RWPE2 (cell line): ENCODE measurements at regions not wholly inside any gene's neighbourhood (a gene's known extent, or its start where the extent isn't known, plus 50 kb on each side); places are given as distances from the start of the nearest gene placed in this dataset.

Experiments used
- ATAC-seq: fragments of 200-7000 bp; cut with Tn5 transposase; 3 replicates; pipeline ENCODE4 v1.9.1; 2021; ENCODE audit warnings: low read depth
- DNase-seq: peaks from one replicate; pipeline ENCODE4 v3.0.0-alpha.2; 2020; ENCODE audit warnings: low spot score
- H3K27ac ChIP-seq: fragments of 450-650 bp; 2 replicates; pipeline ENCODE4 v1.5.1; 2017; ENCODE audit warnings: mild to moderate bottlenecking; ENCODE audit not compliant: poor library complexity, severe bottlenecking
- H3K27me3 ChIP-seq: fragments of 250-450 bp; sonication (Bioruptor Pico); 2 replicates; pipeline ENCODE4 v1.5.1; 2021; ENCODE audit warnings: mild to moderate bottlenecking, moderate library complexity; ENCODE audit not compliant: insufficient read depth, poor library complexity, severe bottlenecking
- H3K36me3 ChIP-seq: fragments of 250-450 bp; sonication (Bioruptor Pico); 2 replicates; pipeline ENCODE4 v1.5.1; 2020; ENCODE audit warnings: low read depth, mild to moderate bottlenecking, moderate library complexity
- H3K4me1 ChIP-seq: fragments of 250-450 bp; sonication (Bioruptor Pico); 2 replicates; pipeline ENCODE4 v1.5.1; 2021; ENCODE audit warnings: mild to moderate bottlenecking, moderate library complexity; ENCODE audit not compliant: insufficient read depth, poor library complexity, severe bottlenecking
- H3K4me3 ChIP-seq: fragments of 250-450 bp; sonication (Bioruptor Pico); 2 replicates; pipeline ENCODE4 v1.5.1; 2021; ENCODE audit warnings: mild to moderate bottlenecking, moderate library complexity; ENCODE audit not compliant: severe bottlenecking
- H3K9me3 ChIP-seq: fragments of 250-450 bp; sonication (Bioruptor Pico); 2 replicates; pipeline ENCODE4 v1.5.1; 2021; ENCODE audit warnings: mild to moderate bottlenecking, moderate library complexity; ENCODE audit not compliant: severe bottlenecking
- TF ChIP-seq, protein P1 (sequence below): fragments of 450-650 bp; IDR thresholded peaks from one replicate; pipeline ENCODE4 v1.5.1; 2017; ENCODE audit warnings: mild to moderate bottlenecking, moderate library complexity; ENCODE audit not compliant: poor library complexity, severe bottlenecking

DNA sequence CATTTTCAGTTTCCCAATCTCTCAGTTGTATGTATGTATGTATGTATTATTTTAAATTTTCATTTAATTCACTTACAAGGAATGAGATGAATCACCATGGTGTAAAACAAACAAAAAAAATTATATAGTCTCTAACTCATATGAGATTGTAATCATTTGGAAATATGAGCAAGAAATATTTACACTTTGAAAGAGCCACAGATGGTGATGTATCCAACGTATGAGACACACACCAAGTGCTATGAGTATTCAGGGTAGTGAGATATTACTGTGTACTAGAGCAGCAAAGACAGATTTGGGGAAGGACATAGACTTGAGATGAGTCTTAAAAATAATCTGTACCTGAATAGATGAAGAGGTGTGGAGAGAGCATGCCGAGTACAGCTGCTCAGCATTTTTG is 1154.4 kb downstream of the RAPGEF2 start:
- no peaks in the 10 kb centered on the region for H3K36me3 ChIP-seq
- H3K9me3 ChIP-seq, result no peaks in the 10 kb centered on the region
- H3K4me1 ChIP-seq, result no peaks in the 10 kb centered on the region
- ATAC-seq (no peak), DNase-seq (no peak)
- H3K27me3 ChIP-seq, result no peaks in the 10 kb centered on the region
- TF ChIP-seq, protein P1, sequence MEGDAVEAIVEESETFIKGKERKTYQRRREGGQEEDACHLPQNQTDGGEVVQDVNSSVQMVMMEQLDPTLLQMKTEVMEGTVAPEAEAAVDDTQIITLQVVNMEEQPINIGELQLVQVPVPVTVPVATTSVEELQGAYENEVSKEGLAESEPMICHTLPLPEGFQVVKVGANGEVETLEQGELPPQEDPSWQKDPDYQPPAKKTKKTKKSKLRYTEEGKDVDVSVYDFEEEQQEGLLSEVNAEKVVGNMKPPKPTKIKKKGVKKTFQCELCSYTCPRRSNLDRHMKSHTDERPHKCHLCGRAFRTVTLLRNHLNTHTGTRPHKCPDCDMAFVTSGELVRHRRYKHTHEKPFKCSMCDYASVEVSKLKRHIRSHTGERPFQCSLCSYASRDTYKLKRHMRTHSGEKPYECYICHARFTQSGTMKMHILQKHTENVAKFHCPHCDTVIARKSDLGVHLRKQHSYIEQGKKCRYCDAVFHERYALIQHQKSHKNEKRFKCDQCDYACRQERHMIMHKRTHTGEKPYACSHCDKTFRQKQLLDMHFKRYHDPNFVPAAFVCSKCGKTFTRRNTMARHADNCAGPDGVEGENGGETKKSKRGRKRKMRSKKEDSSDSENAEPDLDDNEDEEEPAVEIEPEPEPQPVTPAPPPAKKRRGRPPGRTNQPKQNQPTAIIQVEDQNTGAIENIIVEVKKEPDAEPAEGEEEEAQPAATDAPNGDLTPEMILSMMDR, result no peak
- no peak overlapping the region for H3K27ac ChIP-seq
- no peak overlapping the region for H3K4me3 ChIP-seq

DNA sequence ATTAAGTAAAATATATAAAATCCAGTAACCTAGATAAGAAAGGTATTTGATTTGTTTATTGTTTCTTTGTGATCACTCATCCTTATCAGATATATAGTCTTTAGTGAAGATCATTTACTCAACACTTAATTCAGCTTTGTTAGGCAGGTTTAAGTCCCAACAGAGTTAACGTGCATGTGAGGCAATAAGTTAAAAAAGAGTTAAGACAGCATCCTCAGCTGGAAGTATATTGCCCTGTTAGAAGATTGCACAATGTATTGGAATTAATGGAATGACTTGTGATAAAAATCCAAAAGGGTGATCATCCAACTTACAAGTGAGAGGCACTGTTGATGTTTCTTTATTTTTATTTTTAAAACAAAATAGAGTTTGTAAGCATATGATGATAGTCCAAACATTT is 1162.1 kb downstream of the RAPGEF2 start:
- Histone ChIP-seq H3K4me1 (no peaks in the 10 kb centered on the region), H3K27ac (no peak overlapping the region), H3K4me3 (no peak overlapping the region), H3K27me3 (no peaks in the 10 kb centered on the region), H3K9me3 (no peaks in the 10 kb centered on the region), H3K36me3 (no peaks in the 10 kb centered on the region)
- DNase-seq, result no peak
- no peak for ATAC-seq
- TF ChIP-seq, protein P1, result no peak

DNA sequence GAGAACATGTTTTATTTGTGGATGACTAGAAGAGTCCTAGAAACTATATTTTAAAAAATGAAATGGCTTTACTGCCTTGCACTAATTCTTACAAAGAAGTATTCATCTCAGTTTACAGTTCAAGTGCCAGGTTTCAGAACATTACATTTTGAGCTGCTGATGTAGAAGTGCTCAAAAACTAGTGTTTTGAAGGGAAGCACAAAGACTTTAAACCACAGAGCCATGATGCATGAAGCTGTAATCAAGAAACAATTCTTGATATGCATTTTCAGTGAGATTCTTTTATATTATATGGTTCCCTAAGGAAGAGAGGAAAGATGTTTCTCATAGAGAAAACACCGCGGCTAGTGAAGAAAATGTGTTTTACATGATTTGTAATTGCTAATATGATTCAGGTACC is 1163.0 kb downstream of the RAPGEF2 start:
- H3K27ac ChIP-seq, result no peak overlapping the region
- no peaks in the 10 kb centered on the region for H3K4me1 ChIP-seq
- H3K27me3 ChIP-seq, result no peaks in the 10 kb centered on the region
- H3K4me3 ChIP-seq, result no peak overlapping the region
- ATAC-seq, result no peak
- TF ChIP-seq, protein P1, result no peak
- DNase-seq, result no peak
- H3K36me3 ChIP-seq, result no peaks in the 10 kb centered on the region
- no peaks in the 10 kb centered on the region for H3K9me3 ChIP-seq

DNA sequence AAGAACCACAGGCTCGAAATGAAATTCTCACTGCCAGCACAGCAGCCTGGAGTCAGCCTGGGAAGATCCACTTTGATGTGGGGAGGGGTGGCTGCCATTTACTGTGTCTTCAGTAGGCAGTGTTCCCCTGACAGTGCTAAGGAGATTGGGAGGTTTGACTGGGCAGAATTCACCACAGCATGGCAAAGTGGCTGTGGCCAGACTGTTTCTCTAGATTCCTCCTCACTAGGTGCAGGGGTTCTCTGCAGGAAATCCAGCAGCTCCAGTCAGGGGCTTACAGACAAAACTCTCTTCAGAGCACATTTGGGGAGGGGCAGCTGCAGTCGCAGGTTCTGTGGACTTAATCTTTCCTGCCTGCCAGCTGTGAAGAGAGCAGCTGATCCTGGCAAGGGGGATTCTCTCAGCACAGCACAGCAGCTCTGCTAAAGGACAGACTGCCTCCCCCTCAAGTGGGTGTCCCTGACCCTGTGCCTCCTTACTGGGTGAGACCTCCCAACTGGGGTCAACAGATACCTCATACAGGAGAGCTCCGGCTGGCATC is 1174.0 kb downstream of the RAPGEF2 start:
- TF ChIP-seq, protein P1, result no peak

DNA sequence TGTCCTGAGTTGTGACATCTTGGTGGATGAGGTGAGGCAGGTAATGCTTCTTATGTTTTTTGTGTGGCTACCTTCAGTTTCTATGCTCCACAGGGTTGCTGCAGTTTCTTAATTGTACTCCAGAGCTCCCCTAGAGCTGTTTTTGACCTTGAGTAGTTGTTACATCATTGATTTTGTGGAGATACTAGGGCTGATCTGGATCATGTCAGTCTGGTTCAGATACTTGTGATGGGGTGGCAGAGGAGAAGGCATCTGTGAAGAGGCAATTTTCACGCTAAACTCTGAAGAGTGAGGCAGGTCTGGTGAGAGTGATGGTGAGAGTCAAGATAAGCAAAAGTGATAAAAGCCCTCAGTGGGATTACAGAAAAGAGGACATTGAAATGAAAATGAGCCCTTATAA is 1180.2 kb downstream of the RAPGEF2 start:
- TF ChIP-seq, protein P1, result no peak
- ATAC-seq (no peak), DNase-seq (no peak)
- no peaks in the 10 kb centered on the region for H3K36me3 ChIP-seq
- no peak overlapping the region for H3K4me3 ChIP-seq
- H3K27me3 ChIP-seq, result no peaks in the 10 kb centered on the region
- no peak overlapping the region for H3K27ac ChIP-seq
- H3K9me3 ChIP-seq, result no peaks in the 10 kb centered on the region
- no peaks in the 10 kb centered on the region for H3K4me1 ChIP-seq

More for the DNA sequence above, 1174.0 kb downstream of the RAPGEF2 start:
- DNase-seq (no peak), ATAC-seq (no peak)
- no peak overlapping the region for H3K4me3 ChIP-seq
- H3K9me3 ChIP-seq, result no peaks in the 10 kb centered on the region
- H3K27ac ChIP-seq, result no peak overlapping the region
- no peaks in the 10 kb centered on the region for H3K36me3 ChIP-seq
- H3K27me3 ChIP-seq, result no peaks in the 10 kb centered on the region
- H3K4me1 ChIP-seq, result no peaks in the 10 kb centered on the region
